GM18511 (cell line): ENCODE measurements at regions not wholly inside any gene's neighbourhood (a gene's known extent, or its start where the extent isn't known, plus 50 kb on each side); places are given as distances from the start of the nearest gene placed in this dataset.
"Not testable (repeated sequence)": the region's sequence is repeated elsewhere in the genome, so short reads cannot be mapped to it uniquely, and the experiment has no call there.

Experiments
- ATAC-seq: cut with Tn5 transposase; IDR thresholded peaks from one replicate; pipeline ENCODE4 v1.9.1; 2021; ENCODE audit warnings: mild to moderate bottlenecking, moderate library complexity; ENCODE audit not compliant: unreplicated experiment

GRCh38 chr4:9702019-9702418, 79.4 kb upstream of the DRD5 start:
- ATAC-seq = not testable (repeated sequence)

DNA sequence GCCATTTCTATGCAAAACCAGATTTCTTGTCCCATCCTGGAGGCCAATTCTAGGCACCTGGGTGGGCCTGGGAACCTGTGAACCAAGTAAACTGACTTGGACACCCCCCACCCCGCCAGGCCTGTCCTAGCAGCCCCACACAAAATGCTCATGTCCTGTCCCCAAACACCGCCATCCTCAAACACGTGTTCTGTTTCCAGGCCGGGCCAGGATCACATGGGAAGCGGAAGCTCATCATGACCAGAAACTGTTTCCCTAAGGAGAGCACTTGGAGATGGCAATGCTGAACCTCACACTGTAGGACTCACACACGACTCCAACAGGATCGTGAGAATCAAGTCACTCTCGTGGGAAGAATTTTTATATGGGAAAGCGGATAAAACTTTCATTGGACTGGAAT, 78.7 kb upstream of the DRD5 start:
- ATAC-seq = not testable (repeated sequence)

DNA sequence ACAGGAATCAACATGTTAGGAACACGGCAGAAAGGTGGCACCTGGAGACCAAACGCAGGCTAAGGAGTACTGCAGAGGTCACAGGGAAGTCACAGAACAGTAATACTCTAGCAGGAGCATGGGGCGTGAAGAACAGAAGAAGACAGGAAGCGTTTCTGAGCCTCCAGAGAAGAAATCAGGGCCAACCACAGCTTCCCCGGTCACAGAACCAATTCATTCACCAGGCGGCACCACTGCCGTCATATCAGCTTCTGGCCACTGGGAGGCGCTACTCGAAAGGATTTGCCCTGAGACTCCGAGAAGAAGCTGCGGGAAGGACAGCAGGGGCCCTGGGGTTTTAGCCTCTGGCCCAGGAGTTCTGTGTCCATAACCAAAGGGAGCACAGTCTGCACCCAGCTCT, 78.0 kb upstream of the DRD5 start:
- ATAC-seq = peak; percentile 54

- ATAC-seq = not testable (repeated sequence)
Observed at GRCh38 chr4:9704126-9704525, 77.3 kb upstream of the DRD5 start.

- ATAC-seq = no peak
Observed at GRCh38 chr4:9704551-9705332, 76.7 kb upstream of the DRD5 start.

DNA sequence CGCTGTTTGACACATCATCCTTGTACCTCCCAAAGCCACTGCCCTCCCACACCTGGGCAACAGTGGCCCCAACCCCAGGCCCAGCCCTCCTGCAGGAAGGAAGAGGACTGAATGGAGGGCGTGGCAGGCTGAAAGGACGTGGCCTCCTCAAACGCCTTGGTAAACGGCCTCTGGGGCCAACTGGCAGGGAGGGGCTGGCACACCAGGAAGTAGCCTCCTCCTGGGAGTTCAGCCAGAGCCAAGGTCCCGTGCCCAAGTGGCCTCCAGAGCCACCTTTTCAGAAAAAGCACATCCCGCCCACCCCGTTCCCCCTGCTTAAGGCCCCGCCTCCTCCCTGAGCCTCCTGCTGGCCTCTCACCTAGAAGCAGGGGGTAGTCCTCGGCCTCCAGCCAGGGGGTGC, 74.2 kb upstream of the DRD5 start:
- ATAC-seq = not testable (repeated sequence)

- not testable (repeated sequence) for ATAC-seq
Observed at GRCh38 chr4:9707936-9708335, 73.5 kb upstream of the DRD5 start.

GRCh38 chr4:9709724-9710123, 71.7 kb upstream of the DRD5 start:
- ATAC-seq = no peak

DNA sequence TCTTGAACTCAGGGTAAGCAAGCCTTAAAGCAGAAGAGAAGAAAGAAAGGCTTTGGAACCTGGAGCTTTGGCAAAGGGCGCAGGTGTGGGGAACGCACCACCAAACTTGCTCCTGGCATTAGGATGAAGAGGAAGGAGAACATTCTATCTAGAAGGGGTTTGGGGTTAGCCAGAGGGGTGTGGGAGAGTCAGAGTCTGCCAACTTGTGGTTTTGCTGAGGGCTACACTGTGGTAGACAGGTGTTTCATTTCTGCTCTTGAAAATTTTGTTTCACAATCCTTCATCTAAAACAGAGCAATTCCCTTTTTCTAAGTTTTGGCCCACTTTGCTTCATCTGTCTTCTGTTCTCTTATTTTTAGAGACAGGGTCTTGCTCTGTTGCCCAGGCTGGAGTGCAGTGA, 66.2 kb upstream of the DRD5 start:
- ATAC-seq = not testable (repeated sequence)

DNA sequence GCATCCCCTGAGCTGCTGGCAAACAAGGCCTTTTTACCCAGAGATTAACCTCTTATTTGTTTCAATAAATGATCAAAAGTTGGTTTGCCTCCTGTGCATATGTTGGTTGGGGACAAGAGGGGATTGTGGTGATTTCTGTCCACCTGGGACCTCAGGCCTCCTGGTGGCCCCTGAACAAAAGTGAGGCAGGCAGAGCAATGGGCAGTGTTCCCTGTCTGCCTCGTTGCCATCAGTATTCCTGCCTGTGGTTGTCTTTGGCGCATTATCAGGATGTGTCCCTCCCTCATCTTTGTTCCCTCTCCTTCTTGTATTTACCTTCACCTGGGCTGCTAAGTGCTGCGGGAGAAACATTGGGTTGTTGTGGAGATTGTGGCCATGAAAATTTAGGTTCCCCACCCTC, 65.3 kb upstream of the DRD5 start:
- ATAC-seq = no peak

GRCh38 chr4:9718246-9718939, 63.0 kb upstream of the DRD5 start:
- ATAC-seq = not testable (repeated sequence)

DNA sequence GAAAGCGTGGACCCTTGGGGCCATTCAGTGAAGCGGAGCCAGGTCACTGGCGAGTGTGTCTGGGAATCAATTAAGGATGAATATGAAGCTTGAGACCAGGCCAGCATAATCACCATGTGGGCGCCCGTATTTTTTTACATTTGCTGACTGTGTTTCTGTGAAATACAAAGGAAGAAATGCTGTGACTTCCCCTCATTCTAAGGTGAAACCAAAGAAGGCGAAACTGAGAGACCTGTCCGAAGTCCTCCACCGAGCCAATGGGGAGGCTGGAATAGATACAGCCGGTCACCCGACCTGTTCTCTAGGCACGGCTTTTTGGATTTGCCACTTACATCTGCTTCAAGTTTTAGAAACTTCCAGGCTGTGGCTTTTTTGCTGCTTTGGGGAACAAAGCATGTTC, 59.3 kb upstream of the DRD5 start:
- ATAC-seq = not testable (repeated sequence)
